Right atrium auricular region (tissue), 2 donors: ENCODE measurements at regions not wholly inside any gene's neighbourhood (a gene's known extent, or its start where the extent isn't known, plus 50 kb on each side); places are given as distances from the start of the nearest gene placed in this dataset.

ENCODE experiments used
- DNase-seq: peaks from one replicate; pipeline ENCODE4 v3.0.0-alpha.2; 2019; ENCODE audit warnings: low spot score
- H3K27ac ChIP-seq, 2 donors: fragments of 200-600 bp; sonication (generic); 1 replicate in 1 of 2; 2 replicates in 1 of 2; pipeline ENCODE4 v1.5.1; 2016 to 2019
- H3K27me3 ChIP-seq, 2 donors: fragments of 200-600 bp; sonication (generic); one replicate each; pipeline versions ENCODE4 v1.5.1 to v1.6.0; 2017 to 2019
- H3K36me3 ChIP-seq: fragments of 200-600 bp; sonication (generic); one replicate; pipeline ENCODE4 v1.5.1; 2016
- H3K4me1 ChIP-seq, 2 donors: fragments of 200-600 bp; sonication (generic); one replicate each; pipeline versions ENCODE4 v1.5.1 to v1.6.0; 2017 to 2019
- H3K4me3 ChIP-seq, 2 donors: fragments of 200-600 bp; sonication (generic); 1 replicate in 1 of 2; 2 replicates in 1 of 2; pipeline ENCODE4 v1.5.1; 2017 to 2019; ENCODE audit warnings: mild to moderate bottlenecking in 1 of 2, moderate library complexity in 1 of 2
- H3K9me3 ChIP-seq, 2 donors: fragments of 200-600 bp; sonication (generic); one replicate each; pipeline ENCODE4 v1.5.1; 2019
- CTCF ChIP-seq, 2 donors: fragments of 200-600 bp; sonication (generic); IDR thresholded peaks; one replicate each; pipeline ENCODE4 v1.5.1; 2019; ENCODE audit warnings: antibody characterized with exemption in 2 of 2

DNA sequence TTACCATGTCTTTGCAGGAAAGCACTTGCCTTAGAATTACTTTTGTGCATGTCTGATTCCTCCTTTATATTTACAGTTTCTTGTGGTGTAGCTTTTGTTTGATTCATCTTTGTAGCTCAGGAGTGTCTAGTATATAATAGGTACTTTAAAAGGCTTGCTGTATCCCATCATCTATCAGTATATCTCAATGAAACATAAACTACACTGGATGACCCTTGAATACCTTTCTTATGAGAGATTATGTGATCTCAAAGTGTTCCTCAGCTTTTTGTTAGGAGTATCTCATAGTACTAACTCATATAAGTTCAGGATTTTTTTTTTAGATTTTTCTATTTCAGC, 234.8 kb downstream of the PYDC2 start:
- Histone ChIP-seq H3K4me3 (no peak overlapping the region), H3K27me3 (no peaks in the 10 kb centered on the region), H3K36me3 (no peaks in the 10 kb centered on the region), H3K4me1 (no peaks in the 10 kb centered on the region), H3K9me3 (no peaks in the 10 kb centered on the region), H3K27ac (no peak overlapping the region)
- DNase-seq, result no peak
- TF ChIP-seq CTCF (IDR thresholded peaks at IDR 0.05), result no peak

GRCh38 chr3:191696348-191696747, 235.4 kb downstream of the PYDC2 start:
- H3K27me3 ChIP-seq, result no peaks in the 10 kb centered on the region
- TF ChIP-seq CTCF (IDR thresholded peaks at IDR 0.05), result no peak
- H3K9me3 ChIP-seq, result no peaks in the 10 kb centered on the region
- no peaks in the 10 kb centered on the region for H3K4me1 ChIP-seq
- no peak overlapping the region for H3K4me3 ChIP-seq
- DNase-seq, result no peak
- no peak overlapping the region for H3K27ac ChIP-seq
- no peaks in the 10 kb centered on the region for H3K36me3 ChIP-seq

DNA sequence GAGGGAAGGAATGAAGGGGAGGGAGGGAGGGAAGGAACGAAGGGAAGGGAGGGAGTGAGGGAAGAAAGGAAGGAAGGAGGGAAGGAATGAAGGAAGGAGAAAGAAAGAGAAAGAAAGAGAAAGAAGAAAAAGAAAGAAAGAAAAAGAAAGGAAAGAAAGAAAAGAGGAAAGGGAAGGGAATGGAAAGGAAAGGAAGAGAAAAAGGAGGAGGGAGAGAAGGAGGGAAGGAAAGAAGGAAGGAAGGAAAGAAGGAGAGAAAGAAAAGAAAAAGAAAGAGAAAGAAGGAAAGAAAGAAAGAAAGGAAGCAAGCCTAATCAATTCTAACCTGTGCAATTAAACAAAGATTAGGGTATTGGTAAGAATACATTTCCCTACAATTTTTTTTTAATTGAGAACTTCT, 238.6 kb downstream of the PYDC2 start:
- Histone ChIP-seq H3K4me3 (no peak overlapping the region), H3K4me1 (no peaks in the 10 kb centered on the region), H3K36me3 (no peaks in the 10 kb centered on the region), H3K27ac (no peak overlapping the region), H3K27me3 (no peaks in the 10 kb centered on the region), H3K9me3 (no peaks in the 10 kb centered on the region)
- no peak for DNase-seq
- TF ChIP-seq CTCF (IDR thresholded peaks at IDR 0.05), result no peak

- Histone ChIP-seq H3K27ac (no peak overlapping the region), H3K27me3 (no peaks in the 10 kb centered on the region), H3K9me3 (no peaks in the 10 kb centered on the region), H3K4me1 (no peaks in the 10 kb centered on the region), H3K36me3 (no peaks in the 10 kb centered on the region), H3K4me3 (no peak overlapping the region)
- TF ChIP-seq CTCF (IDR thresholded peaks at IDR 0.05), result no peak
- no peak for DNase-seq
These were observed 241.2 kb downstream of the PYDC2 start for GRCh38 chr3:191702121-191702520.

- Histone ChIP-seq H3K27me3 (no peaks in the 10 kb centered on the region), H3K36me3 (no peaks in the 10 kb centered on the region), H3K4me1 (no peaks in the 10 kb centered on the region), H3K9me3 (no peaks in the 10 kb centered on the region), H3K4me3 (no peak overlapping the region), H3K27ac (no peak overlapping the region)
- no peak for TF ChIP-seq CTCF (IDR thresholded peaks at IDR 0.05)
- DNase-seq, result no peak
These were observed 246.9 kb downstream of the PYDC2 start for GRCh38 chr3:191707817-191708216.

- Histone ChIP-seq H3K4me1 (no peaks in the 10 kb centered on the region), H3K27ac (no peak overlapping the region), H3K4me3 (no peak overlapping the region), H3K27me3 (no peaks in the 10 kb centered on the region), H3K36me3 (no peaks in the 10 kb centered on the region), H3K9me3 (no peaks in the 10 kb centered on the region)
- no peak for DNase-seq
- no peak for TF ChIP-seq CTCF (IDR thresholded peaks at IDR 0.05)
These were observed 254.6 kb downstream of the PYDC2 start for GRCh38 chr3:191715585-191715984.
